SK-N-SH (cell line): ENCODE measurements at regions not wholly inside any gene's neighbourhood (a gene's known extent, or its start where the extent isn't known, plus 50 kb on each side); places are given as distances from the start of the nearest gene placed in this dataset.

ENCODE experiments used
- CTCF ChIA-PET: fragments of 300-600, 350-600 bp; formaldehyde crosslinking; extraction: SDS; loops from one replicate; lab custom pipeline; 2021; lab: Yijun Ruan, JAX
- POLR2A ChIA-PET: fragments of 350-600 bp; sonication (Branson Sonifier 250); formaldehyde crosslinking; extraction: SDS; loops from one replicate; lab custom pipeline; 2020; ENCODE audit warnings: antibody characterized with exemption, inconsistent platforms; lab: Yijun Ruan, JAX
- DNase-seq: peaks from one replicate; pipeline ENCODE4 v3.0.0; 2012
- H2AFZ ChIP-seq: fragments of 200-600 bp; sonication (generic); 2 replicates; pipeline ENCODE4 v1.8.1; 2016; ENCODE audit warnings: antibody characterized with exemption, mild to moderate bottlenecking, low read depth
- H3F3A ChIP-seq: fragments of 200-600 bp; sonication (generic); replicated peaks from 2 replicates; pipeline ENCODE3; 2016; ENCODE audit warnings: antibody characterized with exemption, mild to moderate bottlenecking; ENCODE audit not compliant: insufficient read depth
- H3K27ac ChIP-seq, 2 experiments: fragments of 200-500 bp in 1 of 2; fragments of 200-600 bp in 1 of 2; sonication (Bioruptor generic) in 1 of 2; sonication (generic), shearing (Covaris generic) in 1 of 2; 2 replicates each; pipeline versions ENCODE4 v1.5.1 to v1.6.1; 2014 to 2016; ENCODE audit warnings: low read depth in 2 of 2, inconsistent platforms in 1 of 2, low read length in 1 of 2, mild to moderate bottlenecking in 1 of 2, mixed read lengths in 1 of 2
- H3K27me3 ChIP-seq: fragments of 200-600 bp; sonication (generic), shearing (Covaris generic); 2 replicates; pipeline ENCODE4 v1.6.1; 2016; ENCODE audit warnings: mixed run types; ENCODE audit not compliant: insufficient read depth
- H3K36me3 ChIP-seq, 2 experiments: fragments of 200-500 bp in 1 of 2; fragments of 200-600 bp in 1 of 2; sonication (Bioruptor generic) in 1 of 2; sonication (generic) in 1 of 2; replicated peaks in 1 of 2; 2 replicates each; pipeline versions ENCODE3 to v1.5.1; 2014 to 2016; ENCODE audit warnings: low read length in 1 of 2, mild to moderate bottlenecking in 1 of 2; ENCODE audit not compliant: insufficient read depth in 2 of 2, control insufficient read depth in 1 of 2
- H3K4me1 ChIP-seq, 2 experiments: fragments of 200-500 bp in 1 of 2; fragments of 200-600 bp in 1 of 2; sonication (Bioruptor generic) in 1 of 2; sonication (generic), shearing (Covaris generic) in 1 of 2; 2 replicates each; pipeline versions ENCODE4 v1.5.1 to v1.6.1; 2014 to 2016; ENCODE audit warnings: low read depth in 1 of 2, low read length in 1 of 2, mixed run types in 1 of 2; ENCODE audit not compliant: insufficient read depth in 2 of 2, control insufficient read depth in 1 of 2
- H3K4me2 ChIP-seq: fragments of 200-600 bp; sonication (generic), shearing (Covaris generic); 2 replicates; pipeline ENCODE4 v1.6.1; 2017; ENCODE audit warnings: mixed run types
- H3K4me3 ChIP-seq, 2 experiments: fragments of 200-500 bp in 1 of 2; fragments of 200-600 bp in 1 of 2; sonication (Bioruptor generic) in 1 of 2; sonication (generic), shearing (Covaris generic) in 1 of 2; 2 replicates each; pipeline versions ENCODE4 v1.5.1 to v1.8.1; 2014 to 2016; ENCODE audit warnings: low read depth in 2 of 2, inconsistent platforms in 1 of 2, low read length in 1 of 2, mild to moderate bottlenecking in 1 of 2, mixed read lengths in 1 of 2, moderate library complexity in 1 of 2
- H3K79me2 ChIP-seq: fragments of 200-600 bp; sonication (generic); 2 replicates; pipeline ENCODE4 v1.8.1; 2017; ENCODE audit warnings: mild to moderate bottlenecking; ENCODE audit not compliant: insufficient read depth
- H3K9ac ChIP-seq: fragments of 200-600 bp; sonication (generic); 2 replicates; pipeline ENCODE4 v1.6.1; 2017; ENCODE audit warnings: mixed run types
- H3K9me2 ChIP-seq: fragments of 200-600 bp; sonication (generic); 2 replicates; pipeline ENCODE4 v1.6.1; 2017; ENCODE audit warnings: mixed run types
- H3K9me3 ChIP-seq: fragments of 200-600 bp; sonication (generic); 2 replicates; pipeline ENCODE4 v1.6.1; 2017; ENCODE audit warnings: mixed run types, mild to moderate bottlenecking, moderate library complexity
- H4K20me1 ChIP-seq: fragments of 200-600 bp; sonication (generic); 2 replicates; pipeline ENCODE4 v1.6.1; 2017; ENCODE audit warnings: mild to moderate bottlenecking, mixed run types; ENCODE audit not compliant: insufficient read depth
- CHD2 ChIP-seq: fragments of 150-350 bp; IDR thresholded peaks from 2 replicates; pipeline ENCODE4 v1.6.1; 2018; ENCODE audit warnings: low read length; ENCODE audit not compliant: partially characterized antibody
- ELF1 ChIP-seq: IDR thresholded peaks from 2 replicates; pipeline ENCODE4 v1.4.0; 2012
- GATA2 ChIP-seq: sonication (generic); formaldehyde crosslinking; IDR thresholded peaks from 2 replicates; pipeline ENCODE4 v1.5.0; 2020; ENCODE audit warnings: mild to moderate bottlenecking, missing genetic modification reagents
- MEF2A ChIP-seq: IDR thresholded peaks from 2 replicates; pipeline ENCODE4 v1.4.0; 2012; ENCODE audit warnings: low read depth, borderline replicate concordance
- MXI1 ChIP-seq: IDR thresholded peaks from 2 replicates; pipeline ENCODE4 v1.6.1; 2012; ENCODE audit warnings: mild to moderate bottlenecking, low read depth, low read length, improper control_type of control experiment
- NFIC ChIP-seq: IDR thresholded peaks from 2 replicates; pipeline ENCODE4 v1.4.0; 2012; ENCODE audit warnings: borderline replicate concordance
- RCOR1 ChIP-seq: fragments of 150-350 bp; IDR thresholded peaks from 2 replicates; pipeline ENCODE4 v1.6.1; 2017; ENCODE audit warnings: antibody characterized with exemption, low read length
- RFX5 ChIP-seq: IDR thresholded peaks from 2 replicates; pipeline ENCODE4 v1.6.1; 2012; ENCODE audit warnings: mild to moderate bottlenecking, improper control_type of control experiment, low read length
- RXRA ChIP-seq: IDR thresholded peaks from 2 replicates; pipeline ENCODE4 v1.4.0; 2012; ENCODE audit warnings: low read depth, mild to moderate bottlenecking, borderline replicate concordance
- SIN3A ChIP-seq: IDR thresholded peaks from 2 replicates; pipeline ENCODE4 v1.6.1; 2012; ENCODE audit warnings: low read depth, mild to moderate bottlenecking, low read length, moderate library complexity, borderline replicate concordance
- TCF12 ChIP-seq: IDR thresholded peaks from 2 replicates; pipeline ENCODE4 v1.4.0; 2012
- TEAD4 ChIP-seq: IDR thresholded peaks from 2 replicates; pipeline ENCODE4 v1.4.0; 2012; ENCODE audit warnings: mild to moderate bottlenecking, borderline replicate concordance; ENCODE audit not compliant: insufficient read depth
- YY1 ChIP-seq: IDR thresholded peaks from 2 replicates; pipeline ENCODE4 v1.4.0; 2012; ENCODE audit warnings: low read depth, mild to moderate bottlenecking
- WGBS: methylation state at CpG from one replicate; pipeline ENCODE4 v1.1.6; 2017; ENCODE audit warnings: low lambda C conversion rate; 5-methylcytosine and 5-hydroxymethylcytosine counted together
- TF ChIP-seq, protein P1 (sequence below): IDR thresholded peaks from 2 replicates; pipeline ENCODE4 v1.4.0; 2012; ENCODE audit warnings: low read depth, borderline replicate concordance
- TF ChIP-seq, protein P2 (sequence below): fragments of 200-600 bp; sonication (generic); IDR thresholded peaks from 2 replicates; pipeline ENCODE4 v1.6.1; 2017; ENCODE audit warnings: antibody characterized with exemption, mild to moderate bottlenecking, moderate library complexity
- TF ChIP-seq, protein P3 (sequence below): IDR thresholded peaks from 2 replicates; pipeline ENCODE4 v1.4.0; 2012; ENCODE audit warnings: low read depth

DNA sequence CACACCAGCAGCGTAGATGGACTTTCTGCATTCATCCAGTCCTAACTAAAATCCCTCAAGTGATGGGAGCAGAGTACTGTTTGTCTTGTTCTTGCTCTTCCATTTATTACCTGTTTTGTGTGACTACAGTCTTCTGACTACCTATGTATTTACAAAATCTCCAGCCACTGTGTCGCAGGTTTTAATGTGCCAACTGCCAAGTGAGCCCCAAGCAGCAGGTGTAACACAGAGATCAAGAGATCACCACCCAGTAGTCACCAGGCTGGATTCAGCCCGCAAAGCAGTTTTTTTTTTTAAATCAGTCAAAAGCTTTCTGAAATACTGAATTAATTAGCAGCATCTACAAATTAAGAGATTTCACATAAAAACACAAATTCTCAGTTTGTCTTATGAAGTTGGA, 724.1 kb upstream of the USP15 start (continued):
- TF ChIP-seq RXRA, result no peak
- no peak for TF ChIP-seq RCOR1
- TF ChIP-seq RFX5, result no peak
- TF ChIP-seq, protein P1, sequence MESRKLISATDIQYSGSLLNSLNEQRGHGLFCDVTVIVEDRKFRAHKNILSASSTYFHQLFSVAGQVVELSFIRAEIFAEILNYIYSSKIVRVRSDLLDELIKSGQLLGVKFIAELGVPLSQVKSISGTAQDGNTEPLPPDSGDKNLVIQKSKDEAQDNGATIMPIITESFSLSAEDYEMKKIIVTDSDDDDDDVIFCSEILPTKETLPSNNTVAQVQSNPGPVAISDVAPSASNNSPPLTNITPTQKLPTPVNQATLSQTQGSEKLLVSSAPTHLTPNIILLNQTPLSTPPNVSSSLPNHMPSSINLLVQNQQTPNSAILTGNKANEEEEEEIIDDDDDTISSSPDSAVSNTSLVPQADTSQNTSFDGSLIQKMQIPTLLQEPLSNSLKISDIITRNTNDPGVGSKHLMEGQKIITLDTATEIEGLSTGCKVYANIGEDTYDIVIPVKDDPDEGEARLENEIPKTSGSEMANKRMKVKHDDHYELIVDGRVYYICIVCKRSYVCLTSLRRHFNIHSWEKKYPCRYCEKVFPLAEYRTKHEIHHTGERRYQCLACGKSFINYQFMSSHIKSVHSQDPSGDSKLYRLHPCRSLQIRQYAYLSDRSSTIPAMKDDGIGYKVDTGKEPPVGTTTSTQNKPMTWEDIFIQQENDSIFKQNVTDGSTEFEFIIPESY, result no peak
- no peak for TF ChIP-seq MXI1
- TF ChIP-seq NFIC, result no peak
- no peak for TF ChIP-seq MEF2A
- no peak for TF ChIP-seq CHD2
- TF ChIP-seq, protein P2, sequence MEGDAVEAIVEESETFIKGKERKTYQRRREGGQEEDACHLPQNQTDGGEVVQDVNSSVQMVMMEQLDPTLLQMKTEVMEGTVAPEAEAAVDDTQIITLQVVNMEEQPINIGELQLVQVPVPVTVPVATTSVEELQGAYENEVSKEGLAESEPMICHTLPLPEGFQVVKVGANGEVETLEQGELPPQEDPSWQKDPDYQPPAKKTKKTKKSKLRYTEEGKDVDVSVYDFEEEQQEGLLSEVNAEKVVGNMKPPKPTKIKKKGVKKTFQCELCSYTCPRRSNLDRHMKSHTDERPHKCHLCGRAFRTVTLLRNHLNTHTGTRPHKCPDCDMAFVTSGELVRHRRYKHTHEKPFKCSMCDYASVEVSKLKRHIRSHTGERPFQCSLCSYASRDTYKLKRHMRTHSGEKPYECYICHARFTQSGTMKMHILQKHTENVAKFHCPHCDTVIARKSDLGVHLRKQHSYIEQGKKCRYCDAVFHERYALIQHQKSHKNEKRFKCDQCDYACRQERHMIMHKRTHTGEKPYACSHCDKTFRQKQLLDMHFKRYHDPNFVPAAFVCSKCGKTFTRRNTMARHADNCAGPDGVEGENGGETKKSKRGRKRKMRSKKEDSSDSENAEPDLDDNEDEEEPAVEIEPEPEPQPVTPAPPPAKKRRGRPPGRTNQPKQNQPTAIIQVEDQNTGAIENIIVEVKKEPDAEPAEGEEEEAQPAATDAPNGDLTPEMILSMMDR, result no peak
- no peak for TF ChIP-seq ELF1
- TF ChIP-seq SIN3A, result no peak

DNA sequence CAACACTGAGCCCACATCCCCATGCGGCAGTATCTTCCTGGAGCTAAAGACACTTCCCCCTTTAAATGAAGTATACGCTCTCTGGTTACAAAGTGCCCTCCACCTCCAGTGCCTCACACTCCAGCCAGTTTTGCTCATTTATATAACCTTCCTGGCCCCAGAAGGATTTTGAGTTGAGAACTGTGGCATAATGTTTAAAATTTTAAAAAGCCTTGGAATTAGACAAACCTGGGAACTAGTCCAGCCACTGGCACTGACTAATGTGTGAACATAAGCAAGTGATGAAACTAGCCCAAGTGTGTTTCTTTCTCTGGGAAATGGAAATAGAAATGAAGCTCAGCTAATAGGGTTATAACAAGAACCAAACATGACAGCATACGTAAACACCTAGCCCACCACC, 723.7 kb upstream of the USP15 start:
- Histone ChIP-seq H2AFZ (no peak overlapping the region), H3F3A (no peaks in the 10 kb centered on the region), H3K9me2 (no peaks in the 10 kb centered on the region), H4K20me1 (no peaks in the 10 kb centered on the region), H3K4me2 (no peak overlapping the region), H3K36me3 (no peaks in the 10 kb centered on the region), H3K27me3 (no peaks in the 10 kb centered on the region), H3K79me2 (no peaks in the 10 kb centered on the region), H3K9me3 (no peaks in the 10 kb centered on the region), H3K4me3 (no peak overlapping the region), H3K27ac (no peak overlapping the region), H3K9ac (no peak overlapping the region), H3K4me1 (no peaks in the 10 kb centered on the region)
- TF ChIP-seq MEF2A (no peak), RCOR1 (no peak), RFX5 (no peak), GATA2 (no peak), YY1 (no peak), TCF12 (no peak), TEAD4 (no peak)
- TF ChIP-seq, protein P2, result no peak
- TF ChIP-seq, protein P3, sequence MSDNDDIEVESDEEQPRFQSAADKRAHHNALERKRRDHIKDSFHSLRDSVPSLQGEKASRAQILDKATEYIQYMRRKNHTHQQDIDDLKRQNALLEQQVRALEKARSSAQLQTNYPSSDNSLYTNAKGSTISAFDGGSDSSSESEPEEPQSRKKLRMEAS, result no peak
- no peak for DNase-seq
- POLR2A ChIA-PET, result no interaction called here
- CTCF ChIA-PET, result no interaction called here
- WGBS, result 39% methylated on average over 3 of the region's 3 CpGs
